NCI-H510A treated with DMSO at 0.1 percent for 48 hours (cell line): ENCODE measurements at regions not wholly inside any gene's neighbourhood (a gene's known extent, or its start where the extent isn't known, plus 50 kb on each side); places are given as distances from the start of the nearest gene placed in this dataset.
A peak's percentile ranks its signal among the peaks of the same experiment; 100 is the strongest.

Source experiments
- DNase-seq: peaks from one replicate; lab custom pipeline; 2025; lab: John Stamatoyannopoulos, UW

GRCh38 chr1:227450489-227450888, 112.9 kb upstream of the ZNF678 start:
- DNase-seq, result no peak

DNA sequence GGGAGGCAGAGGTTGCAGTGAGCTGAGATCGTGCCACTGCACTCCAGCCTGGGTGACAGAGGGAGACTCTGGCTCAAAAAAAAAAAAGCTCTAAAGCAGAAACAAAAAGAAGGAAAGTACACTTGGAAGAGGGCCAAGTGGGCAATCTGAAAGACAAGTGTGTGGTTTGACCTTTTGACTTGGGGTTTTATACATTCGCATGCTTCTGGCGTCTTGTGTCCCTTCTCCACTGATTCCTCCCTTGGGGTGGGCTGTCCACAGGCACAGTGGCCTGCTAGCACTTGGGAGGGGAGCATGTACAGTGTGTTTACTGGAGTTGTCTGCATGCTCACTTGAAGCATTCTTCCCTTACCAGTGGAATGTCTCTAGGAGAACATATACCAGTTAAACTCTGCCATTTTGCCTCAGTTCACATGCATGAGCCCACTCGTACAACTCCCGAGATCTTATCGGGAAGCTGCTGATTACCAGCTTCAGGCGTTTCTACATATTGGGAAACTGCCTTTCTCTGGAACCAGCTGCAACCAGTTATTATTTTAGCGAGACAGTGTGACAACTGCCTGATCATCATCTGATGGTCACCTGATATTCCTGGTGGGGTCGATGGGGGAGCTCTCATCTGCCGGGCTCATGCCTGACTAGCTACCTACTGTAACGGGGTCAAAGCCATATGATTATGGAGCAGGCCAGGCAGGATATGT, 113.5 kb upstream of the ZNF678 start:
- no peak for DNase-seq

- DNase-seq, result no peak
Observed at GRCh38 chr1:227449051-227449450, 114.3 kb upstream of the ZNF678 start.

DNA sequence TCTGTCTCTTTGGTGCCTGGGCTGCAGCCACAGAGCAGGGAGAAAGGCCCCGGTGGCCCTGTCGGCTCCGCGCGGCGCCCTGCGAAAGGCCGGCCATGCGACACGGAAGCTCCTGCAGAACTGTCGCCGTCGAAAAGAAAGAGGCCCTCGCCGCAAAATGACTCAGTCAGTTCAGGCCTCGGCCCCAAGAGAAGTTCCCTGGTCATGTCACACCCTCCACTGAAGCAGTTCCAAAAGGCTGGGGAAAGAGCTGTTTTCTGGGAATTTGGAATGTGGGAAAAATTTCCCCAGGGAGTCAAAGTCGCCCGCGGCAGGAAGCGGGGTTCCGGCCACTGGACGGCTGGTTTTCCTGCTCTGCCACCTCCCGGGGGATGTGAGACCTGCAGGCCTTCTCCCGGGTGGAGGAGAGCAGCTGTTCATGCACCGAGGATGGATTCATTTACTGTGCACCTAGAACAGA, 115.8 kb upstream of the ZNF678 start:
- no peak for DNase-seq

GRCh38 chr1:227445746-227446145, 117.6 kb upstream of the ZNF678 start:
- no peak for DNase-seq

GRCh38 chr1:227445092-227445674, 118.2 kb upstream of the ZNF678 start:
- DNase-seq, result no peak

DNA sequence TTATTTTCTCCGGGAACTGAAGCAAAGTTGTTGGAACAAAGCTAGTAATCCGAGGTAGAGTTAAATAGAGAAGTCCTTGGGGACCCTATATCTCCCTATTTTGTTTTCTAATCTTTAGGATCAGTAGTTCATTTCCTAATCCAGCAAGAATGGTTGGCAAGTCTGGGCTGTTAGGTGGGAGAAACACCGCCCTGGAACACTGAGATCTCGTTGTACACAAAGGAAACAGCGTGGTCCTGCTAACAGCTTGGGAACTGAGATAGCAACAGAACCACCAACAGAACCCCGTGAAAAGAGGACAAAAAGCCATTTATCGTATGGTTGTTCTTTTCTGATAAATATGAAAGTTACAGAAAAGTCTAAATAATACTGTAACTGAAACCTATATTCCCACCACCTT, 121.9 kb upstream of the CDC42BPA start:
- DNase-seq, result no peak

GRCh38 chr1:227437495-227438008, 119.3 kb upstream of the CDC42BPA start:
- DNase-seq, result peak; percentile 28

DNA sequence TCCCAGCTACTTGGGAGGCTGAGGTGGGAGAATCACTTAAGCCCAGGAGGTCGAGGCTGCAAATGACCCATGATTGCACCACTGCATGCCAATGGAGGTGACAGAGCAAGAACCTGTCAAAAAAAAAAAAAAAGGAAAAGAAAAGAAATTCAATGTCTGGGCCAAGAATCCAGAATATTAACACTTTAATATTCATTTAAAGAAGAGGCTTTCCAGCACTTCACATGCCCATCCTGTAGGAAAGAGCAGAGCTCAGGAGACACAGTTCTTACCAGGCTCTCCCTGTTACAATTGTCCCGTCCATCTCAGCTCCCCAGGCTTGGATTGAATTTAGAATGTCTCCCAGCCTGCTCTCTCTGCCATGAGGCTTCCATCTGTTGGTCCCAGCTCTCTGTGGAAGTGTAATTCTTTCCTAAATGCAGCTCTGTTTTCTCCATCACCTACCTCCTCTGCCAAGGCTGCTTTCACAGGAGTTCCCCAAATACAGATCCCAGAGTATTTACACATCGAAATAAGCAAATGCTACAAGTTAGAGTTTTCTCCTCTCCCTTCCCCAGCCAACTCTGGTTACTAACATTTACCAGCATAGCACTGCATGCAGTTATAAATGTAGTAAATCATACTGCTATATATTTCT, 116.6 kb upstream of the CDC42BPA start:
- no peak for DNase-seq

- DNase-seq, result no peak
Observed at GRCh38 chr1:227433663-227434341, 115.5 kb upstream of the CDC42BPA start.

DNA sequence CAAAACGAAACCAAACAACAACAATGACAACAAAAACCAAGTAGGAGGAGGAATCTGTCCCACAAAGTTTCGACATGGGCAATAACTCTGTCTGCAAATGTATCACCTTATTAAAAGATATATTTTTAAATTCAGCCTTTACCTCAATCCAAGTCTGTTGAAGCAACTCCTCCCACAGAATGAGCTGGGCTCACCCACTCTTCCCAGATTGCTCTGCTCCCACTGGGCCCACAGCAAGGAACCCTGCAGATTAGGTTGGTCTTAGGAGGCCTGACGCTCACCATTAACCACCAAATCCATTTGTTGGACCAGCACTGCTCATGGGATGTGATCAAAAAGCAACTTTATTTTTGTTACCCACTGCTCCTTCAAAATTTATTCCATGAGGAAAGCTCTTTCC, 114.7 kb upstream of the CDC42BPA start:
- DNase-seq, result no peak

DNA sequence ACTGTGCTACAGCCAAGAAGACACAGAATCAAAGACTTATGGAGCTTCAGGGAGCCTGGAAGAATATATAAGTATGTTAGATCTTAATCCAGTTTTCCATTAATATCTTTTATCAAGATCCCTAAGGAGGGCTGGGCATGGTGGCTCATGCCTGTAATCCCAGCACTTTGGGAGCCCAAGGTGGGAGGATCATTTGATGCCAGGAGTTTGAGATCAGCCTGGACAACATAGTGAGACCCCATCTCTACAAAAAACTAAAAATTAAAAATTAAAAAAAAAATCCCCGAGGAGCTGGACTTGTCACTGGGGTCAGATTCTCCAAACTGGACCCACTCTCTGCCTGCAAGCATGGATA, 113.9 kb upstream of the CDC42BPA start:
- no peak for DNase-seq

DNA sequence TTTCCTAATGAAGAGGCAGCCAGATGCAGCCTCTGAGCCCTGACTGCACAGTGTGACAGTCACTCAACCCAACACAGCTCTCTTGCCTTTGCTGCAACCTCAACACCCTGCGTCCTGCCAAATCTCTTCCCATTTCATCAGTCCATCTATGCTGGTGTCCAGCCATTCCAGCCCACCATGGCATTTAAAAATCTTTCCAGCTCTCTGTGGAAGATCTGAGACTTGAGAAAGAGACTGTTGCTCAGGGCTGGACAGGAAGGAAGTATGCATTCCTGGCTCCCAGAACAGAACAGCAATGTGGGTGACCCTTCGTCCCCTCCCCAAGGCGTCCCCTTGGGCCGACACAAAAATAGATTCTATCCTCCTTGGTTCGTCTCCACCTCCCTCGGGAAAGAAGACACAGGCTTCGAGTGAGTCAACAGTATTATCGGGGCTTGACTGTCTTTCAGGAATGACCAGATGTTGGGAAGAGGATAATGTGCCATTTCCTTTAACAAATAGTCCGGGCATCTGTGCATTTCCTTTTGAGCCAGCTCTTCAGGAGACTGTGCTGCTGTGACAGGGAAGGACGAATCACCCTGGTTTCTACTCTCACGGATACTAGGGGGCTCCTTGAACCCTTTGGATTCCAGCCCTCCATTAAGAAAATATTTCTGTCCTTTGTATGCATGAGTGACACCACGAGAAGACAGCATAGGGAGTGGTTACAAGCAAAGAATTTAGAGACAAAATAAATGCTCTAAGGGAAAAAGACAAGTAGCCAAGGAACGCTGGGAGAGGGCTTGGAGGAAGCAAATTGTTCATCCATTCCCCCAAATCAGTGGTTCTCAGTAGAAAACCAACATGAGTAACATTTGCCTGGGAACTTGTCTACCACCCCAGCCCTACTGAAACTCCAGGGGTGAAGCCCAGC, 111.4 kb upstream of the CDC42BPA start:
- DNase-seq, result peak; percentile 28

DNA sequence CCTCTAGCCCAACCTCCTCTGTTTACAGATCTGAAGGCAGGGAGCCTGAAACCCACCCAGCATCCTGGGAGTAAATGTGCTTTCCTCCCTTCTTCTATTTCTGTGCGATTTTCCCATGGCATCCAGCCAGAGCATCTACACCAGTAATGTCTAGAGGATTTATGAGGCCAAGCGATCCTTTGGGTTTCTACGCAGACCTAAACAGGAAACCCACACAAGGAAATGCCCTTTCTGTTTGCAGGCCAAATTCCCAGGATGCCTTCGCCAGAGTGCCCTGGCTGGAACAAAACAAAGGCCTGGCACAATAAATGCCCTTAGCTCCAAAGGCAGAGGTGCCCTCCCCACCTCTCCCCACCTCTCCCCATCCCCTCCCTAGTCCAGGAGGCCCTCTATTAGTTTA, 110.5 kb upstream of the CDC42BPA start:
- DNase-seq, result no peak

DNA sequence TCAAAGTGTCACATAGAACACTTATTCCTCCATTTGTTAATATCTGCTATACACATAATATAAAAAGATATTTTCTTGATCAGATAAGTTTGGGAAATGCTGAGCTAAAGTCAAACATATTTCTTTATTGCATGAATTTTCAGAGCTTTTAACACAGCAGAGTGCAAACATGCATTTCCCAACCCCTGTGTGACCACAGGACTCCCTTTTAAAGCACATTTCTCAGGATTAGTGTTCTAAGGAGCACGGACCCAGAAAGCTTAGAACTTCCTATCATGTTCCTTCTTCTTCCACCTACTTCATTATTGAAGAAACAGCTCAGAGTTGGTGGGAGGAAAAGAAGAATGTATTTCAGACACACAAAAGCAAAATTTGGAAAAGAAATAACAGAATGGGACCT, 109.1 kb upstream of the CDC42BPA start:
- no peak for DNase-seq

DNA sequence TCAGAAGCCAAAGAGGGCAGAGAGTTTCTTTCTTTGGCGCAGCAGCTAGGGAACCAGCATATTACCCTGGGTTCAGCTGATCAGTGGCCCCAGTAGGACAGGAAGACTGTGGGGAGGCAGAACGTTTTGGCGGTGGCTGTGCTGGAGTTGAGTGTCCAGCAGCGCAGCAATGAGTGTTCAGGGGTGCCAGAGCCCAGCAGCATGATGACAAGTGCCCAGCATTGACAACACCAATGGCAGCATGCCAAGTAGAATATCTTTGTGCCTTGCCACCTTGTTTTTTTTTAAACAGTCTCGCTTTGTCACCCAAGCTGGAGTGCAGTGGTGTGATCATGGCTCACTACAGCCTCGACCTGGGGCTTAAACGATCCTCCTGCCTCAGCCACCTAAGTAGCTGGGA, 106.7 kb upstream of the CDC42BPA start:
- no peak for DNase-seq

DNA sequence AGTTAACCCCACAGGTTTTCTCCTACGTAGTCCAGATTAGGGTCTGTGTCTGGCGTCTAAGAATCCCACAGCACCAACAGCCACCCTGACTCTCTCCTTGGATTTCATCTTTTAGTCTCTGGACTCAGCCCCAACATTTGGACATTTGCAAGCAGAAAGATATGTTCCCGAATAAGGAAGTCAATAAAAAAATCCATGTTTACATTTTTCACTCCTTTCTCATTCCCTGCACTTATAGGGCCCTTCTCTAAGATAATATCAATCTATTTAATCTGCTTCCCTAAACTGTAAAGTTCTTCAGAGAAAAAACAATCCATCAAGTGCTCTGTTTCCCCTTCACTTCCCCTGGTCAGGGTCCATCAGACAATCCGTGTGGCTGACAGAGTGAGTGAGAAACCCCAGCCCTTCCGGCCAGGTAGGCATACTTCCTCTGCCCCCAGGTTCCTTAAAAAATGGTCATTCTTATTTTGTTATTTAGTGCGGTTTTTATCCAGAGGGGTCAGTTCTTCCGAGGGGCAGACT, 105.9 kb upstream of the CDC42BPA start:
- no peak for DNase-seq

DNA sequence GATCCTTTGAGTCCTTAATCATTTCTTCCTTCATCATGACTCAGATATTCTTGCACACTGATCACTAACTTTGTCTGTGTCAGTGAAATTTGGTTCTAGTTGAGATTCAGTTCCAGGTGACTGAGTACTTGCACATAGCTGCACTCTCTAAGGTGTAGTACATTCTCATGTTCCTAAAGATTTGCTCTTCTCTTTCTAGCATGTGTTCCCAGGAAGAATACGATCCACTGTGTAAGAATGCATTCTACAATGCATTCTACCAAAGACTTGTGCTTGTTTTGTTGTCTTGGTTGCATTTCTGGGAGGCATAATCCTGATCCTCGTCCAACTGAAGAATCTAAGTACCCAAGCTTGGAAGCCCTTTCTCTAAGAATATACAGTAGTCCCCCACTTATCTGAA, 104.3 kb upstream of the CDC42BPA start:
- no peak for DNase-seq

GRCh38 chr1:227420147-227420546, 101.9 kb upstream of the CDC42BPA start:
- no peak for DNase-seq

DNA sequence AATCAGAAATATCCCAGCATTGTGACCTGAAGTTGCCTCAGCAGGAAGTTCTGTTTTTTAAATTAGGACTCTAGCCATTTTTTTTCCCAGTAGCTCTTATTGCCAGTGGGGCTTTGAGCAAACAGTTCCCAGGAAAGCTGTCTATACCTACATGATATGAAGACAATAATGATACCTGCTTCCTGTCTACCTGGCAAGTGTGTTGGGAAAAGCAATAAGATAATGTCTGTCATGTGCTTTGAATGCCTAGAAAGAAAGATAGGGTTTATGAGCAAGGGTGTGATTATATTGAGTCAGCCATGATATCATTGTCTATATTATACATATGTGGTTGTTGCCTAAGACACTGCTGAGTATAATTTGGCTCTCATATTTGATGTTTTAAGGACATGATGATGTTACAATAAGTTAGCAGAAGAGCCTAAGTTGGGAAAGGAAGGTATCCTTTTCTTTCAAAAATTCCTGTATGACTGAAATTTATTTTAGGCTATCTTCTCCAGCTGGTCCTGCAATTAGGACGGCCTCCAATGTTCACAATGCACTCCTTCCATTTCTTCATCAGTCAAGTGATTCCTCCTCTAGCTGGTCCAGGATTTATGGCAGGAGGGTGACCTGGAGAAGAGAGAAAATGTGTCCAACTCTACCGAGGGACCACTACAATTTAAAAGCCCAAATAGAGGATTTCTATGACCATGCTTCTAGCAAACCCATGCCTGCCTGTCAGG, 99.6 kb upstream of the CDC42BPA start:
- no peak for DNase-seq
